ENCODE measurements at regions not wholly inside any gene's neighbourhood (a gene's known extent, or its start where the extent isn't known, plus 50 kb on each side); places are given as distances from the start of the nearest gene placed in this dataset.

DNA sequence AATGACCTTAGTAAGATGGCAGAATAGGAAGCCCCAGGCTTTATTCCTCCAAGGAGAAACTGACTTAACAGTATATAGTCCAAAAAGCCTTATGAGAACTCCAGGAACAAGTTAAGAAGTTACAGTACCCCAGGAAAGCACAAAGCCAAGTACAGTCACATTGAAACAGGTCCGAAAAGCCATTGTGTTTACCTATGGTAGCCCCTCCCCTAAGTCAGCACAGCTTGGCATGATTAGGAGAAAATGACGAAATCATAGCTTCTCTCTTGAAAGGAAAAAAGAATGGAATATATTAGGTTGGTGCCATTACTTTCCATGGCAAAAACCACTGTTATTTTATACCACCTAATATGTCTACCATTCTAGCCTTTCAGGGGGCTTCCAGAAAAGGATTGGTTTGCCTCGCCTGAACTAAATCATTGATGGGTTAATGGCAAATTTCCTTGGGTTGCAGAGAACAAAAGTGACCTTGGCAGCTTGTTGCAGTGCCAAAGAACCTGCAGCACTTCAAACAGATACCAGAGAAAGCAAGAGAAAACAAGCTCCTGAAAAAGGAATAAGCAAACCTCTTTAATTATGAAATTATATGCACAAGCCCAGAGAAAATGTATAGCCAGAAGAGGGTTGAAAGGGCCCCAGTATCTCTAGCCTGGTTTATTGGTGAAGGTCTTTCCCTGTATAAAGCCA, 130.6 kb downstream of the PTCHD1 start:
- TF ChIP-seq CTCF (conservative IDR thresholded peaks at IDR 0.05; ENCODE audit: low read depth in 2 of 2) (no peak), REST (IDR thresholded peaks at IDR 0.05; ENCODE audit: unreplicated experiment) (no peak), EZH2 (IDR thresholded peaks at IDR 0.05; ENCODE audit: low read depth, unreplicated experiment) (no peak), ZNF331 (CRISPR knock-in tag; IDR thresholded peaks at IDR 0.05; ENCODE audit: low read depth) (no peak), ZNF114 (CRISPR knock-in tag; IDR thresholded peaks at IDR 0.05) (no peak), CREB1 (CRISPR knock-in tag; IDR thresholded peaks at IDR 0.05; ENCODE audit: low read depth) (no peak), EZH2phosphoT487 (IDR thresholded peaks at IDR 0.05; ENCODE audit: unreplicated experiment) (no peak), POLR2AphosphoS5 (IDR thresholded peaks at IDR 0.05; ENCODE audit: low read depth) (no peak), JUNB (IDR thresholded peaks at IDR 0.05; ENCODE audit: unreplicated experiment) (no peak), NANOG (IDR thresholded peaks at IDR 0.05; ENCODE audit: borderline replicate concordance) (no peak), ETS1 (IDR thresholded peaks at IDR 0.05) (no peak), ZNF462 (CRISPR knock-in tag; IDR thresholded peaks at IDR 0.05) (no peak), STAT1 (IDR thresholded peaks at IDR 0.05; ENCODE audit: unreplicated experiment) (no peak)
